ENCODE measurements at regions not wholly inside any gene's neighbourhood (a gene's known extent, or its start where the extent isn't known, plus 50 kb on each side); places are given as distances from the start of the nearest gene placed in this dataset.
"Not testable (repeated sequence)": the region's sequence is repeated elsewhere in the genome, so short reads cannot be mapped to it uniquely, and the experiment has no call there.

DNA sequence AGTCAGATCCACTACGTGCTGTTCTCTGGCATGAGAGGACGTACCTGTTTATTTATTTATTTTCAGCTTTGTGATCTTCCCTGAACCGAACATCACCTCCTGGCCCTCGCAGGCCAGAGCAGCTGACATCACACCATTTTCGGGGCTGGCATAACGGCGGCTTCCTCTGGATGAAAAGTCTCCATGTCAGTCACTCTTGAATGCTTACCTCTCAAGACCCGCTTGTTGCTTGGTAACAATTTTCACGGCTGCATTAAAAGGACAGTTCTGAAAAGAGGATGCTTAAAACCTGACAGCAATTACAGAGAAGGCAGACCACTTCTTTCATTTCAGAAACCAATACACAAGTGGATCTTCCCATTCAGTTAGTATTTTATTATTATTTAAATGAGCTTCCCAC lies 159.8 kb upstream of the CDH4 start:
- DNase-seq = no peak

DNA sequence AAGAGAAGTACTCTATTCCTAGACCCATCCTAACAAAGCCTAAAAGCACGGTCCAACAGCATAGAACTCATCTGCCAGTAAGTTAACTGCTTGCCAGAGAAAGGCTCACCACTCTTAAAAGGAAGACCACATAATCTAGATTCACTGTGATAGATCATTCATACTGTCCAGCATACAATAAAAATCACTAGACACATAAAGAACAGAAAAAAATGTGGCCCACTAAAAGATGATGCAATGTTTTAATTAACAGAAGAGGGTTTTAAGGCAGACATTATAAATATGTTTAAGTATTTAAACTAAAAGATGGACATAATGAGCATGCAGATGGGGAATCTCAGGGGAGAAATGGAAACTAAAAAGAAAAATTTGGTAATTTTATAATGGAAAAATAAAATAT lies 157.5 kb upstream of the CDH4 start:
- no peak for DNase-seq

DNA sequence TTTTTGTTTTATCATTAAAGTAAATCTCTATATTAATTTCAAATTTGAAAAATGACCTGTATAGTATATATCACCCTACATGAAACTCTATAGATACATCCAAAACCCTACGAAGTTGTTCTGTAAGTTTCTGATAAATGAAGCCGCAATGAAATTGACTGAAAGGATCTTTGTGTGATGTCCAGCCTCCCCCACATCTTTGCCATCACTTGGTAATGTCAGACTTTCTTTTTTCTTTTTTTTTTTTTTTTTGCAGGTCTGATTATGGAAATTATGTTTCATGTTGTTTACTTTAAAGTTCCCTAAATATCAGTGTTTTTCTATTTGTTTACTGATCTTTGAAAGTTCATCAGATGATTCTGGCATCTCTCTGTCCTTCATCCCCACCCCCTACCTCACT lies 155.6 kb upstream of the CDH4 start:
- no peak for DNase-seq

DNA sequence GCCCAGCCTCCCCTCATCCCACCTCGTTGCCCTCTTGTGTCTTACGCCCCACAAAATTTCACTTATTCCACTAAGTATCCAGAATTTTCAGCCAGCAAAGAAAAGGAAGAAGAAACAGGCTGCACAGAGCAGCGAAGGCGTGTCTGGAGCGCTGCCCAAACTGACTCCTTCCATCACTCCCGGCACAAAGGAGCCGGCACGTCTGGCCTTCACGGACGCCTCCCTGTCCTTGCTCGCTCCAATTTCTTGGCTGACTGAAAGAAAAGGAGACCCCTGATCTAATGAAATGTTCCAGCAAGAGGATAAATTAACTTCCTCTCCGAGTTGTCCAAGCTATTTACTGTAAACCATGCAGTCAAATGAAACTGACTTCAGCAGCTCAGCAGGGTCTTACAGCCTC lies 152.3 kb upstream of the CDH4 start:
- DNase-seq = peak; percentile 11

DNA sequence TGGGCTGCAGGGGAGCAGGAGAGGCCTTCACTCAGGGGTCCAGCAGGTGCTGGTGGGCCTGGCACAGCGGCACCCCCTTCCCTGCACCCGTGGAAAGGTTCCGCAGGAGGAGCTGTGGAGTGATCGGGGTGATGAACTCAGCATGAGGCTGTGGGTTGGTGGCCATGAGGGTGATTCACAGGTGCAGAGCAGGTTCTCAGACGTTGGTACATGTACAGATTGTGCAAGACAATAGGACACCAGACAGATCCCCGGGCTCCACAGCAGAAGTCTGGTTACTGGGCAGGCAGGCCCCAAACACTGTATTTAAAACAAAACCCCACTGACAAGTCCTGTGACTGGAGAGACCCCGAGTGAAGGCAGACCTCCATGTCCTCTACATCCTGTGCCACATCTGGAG lies 151.6 kb upstream of the CDH4 start:
- no peak for DNase-seq

DNA sequence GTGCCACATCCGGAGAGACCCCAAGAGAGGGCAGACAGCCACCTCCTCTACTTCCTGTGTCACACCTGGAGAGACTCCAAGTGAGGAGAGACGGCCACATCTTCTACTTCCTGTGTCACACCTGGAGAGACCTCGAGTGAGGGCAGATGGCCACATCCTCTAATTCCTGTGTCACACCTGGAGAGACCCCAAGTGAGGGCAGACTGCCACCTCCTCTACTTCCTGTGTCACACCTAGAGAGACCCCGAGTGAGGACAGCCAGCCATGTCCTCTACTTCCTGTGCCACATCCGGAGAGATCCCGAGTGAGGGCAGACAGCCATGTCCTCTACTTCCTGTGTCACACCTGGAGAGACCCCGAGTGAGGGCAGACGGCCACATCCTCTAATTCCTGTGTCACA lies 150.7 kb upstream of the CDH4 start:
- DNase-seq = not testable (repeated sequence)

DNA sequence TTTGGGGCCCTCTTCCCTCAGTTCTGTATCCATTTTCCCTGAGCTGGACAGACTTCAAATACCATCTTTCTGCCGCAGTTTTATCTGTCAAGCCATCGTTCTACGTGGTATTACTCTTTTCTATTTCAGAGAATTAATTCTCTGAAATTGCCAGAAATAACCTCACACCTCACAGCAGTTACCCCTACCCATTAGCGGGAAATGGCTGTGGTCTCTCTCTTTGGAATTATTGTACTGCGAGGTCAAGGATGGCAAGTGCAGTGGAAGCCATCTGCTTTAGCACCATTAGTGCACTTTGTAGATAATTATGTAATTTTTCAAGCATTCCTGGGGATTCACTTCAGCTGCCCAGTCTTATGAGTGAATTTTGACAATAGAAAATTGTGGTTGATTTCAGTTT lies 147.8 kb upstream of the CDH4 start:
- no peak for DNase-seq

DNA sequence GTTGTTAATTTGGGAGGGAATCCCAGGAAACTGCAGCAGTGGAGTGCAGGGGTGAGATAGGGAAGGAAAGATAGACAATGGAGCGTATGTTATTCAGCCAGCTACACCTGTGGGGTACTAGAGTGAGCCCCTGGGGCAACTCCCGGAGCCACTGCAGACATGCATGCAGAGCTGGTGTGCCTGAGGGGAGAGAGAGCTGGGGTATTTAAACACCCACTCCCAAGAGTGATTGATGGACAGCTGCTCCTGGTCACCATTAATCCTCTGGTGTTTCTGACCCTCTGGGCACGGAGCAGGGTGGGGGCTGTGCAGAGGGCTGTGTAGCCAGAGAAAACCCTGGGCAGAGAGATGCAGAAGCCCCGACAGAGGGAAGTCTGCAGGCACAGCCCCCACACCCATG lies 146.7 kb upstream of the CDH4 start:
- DNase-seq = no peak

DNA sequence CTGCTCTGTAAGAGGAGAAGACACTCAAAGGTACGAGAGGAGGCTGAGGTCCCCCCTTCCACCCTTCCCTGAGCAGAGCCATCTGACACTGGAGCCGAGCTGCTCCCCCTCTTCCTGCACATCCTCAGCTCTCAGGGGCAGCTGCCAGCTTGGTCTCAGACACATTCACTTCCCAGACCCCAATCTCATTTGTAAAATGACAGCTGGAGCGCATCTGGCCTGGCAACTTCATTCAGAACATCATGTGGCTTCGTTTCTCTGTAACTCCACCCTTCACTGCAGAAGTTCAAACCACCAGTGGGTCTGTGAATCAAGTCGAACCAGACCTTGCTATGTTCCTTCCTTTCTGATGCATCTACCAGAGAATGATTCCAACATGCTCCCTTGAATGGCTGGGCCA lies 145.6 kb upstream of the CDH4 start:
- no peak for DNase-seq

DNA sequence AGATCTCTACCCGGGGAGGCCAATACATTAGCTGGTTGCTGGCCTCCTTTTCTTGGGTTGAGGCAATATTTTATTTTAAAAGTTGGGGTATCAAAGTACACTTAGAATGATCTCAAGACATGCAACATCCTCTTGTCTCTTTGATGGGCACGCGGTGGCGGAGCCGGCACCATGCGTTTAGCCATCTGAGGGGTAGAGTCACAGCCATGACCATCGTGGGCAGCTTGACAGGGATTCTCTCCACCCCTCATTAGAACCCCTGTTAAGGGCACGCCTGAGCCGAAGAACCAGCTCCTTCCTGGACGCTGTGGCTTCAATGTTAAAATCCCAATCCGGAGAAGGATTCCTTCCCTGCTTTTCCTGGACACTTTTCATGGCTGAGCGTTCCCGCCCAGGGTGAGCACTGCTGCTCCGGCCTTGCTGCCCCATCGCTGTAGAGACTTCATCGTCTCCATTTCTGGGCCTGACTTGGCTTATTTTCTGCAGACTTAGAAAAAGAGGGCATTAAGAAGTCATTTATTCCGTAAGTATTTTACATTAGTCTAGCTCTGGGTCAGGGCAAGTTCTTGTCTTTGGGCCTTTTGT lies 142.7 kb upstream of the CDH4 start:
- no peak for DNase-seq

DNA sequence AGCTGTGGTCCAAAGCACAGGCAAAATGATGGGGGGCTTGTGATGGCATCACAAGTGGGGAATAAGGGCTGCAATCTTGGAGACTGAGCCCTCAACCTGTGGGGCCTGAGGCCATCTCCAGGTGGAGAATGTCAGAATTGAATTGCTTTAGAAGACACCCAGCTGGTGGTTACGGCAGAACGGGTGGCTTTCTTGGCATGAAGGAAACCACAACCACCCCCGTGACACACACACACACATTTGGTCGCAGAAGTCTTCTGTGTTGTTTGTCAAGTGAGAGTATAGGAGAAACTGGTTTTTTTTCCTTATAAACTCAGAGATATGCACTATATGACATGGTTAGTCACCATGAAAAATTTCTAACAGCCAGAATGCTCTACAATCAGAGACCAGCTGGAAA lies 139.5 kb upstream of the CDH4 start:
- no peak for DNase-seq

DNA sequence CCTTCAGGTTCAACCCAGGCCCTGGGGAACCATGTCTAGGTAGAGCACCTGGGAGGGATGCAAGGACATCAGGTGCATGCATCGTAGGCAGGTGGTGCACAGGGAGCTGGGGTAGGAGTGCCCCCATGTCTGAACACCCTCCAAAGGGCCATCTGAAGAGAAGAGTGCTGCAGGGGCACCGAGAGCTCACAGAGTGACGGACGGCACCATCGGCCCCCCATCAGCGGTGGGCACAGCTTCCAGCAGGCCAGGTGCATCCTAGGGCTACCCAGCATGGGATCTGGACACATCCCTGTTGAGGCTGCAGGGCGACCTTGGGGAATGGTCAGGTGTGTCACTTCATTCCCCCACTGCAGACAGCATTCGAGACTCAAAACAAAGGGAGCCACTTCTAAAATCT lies 138.3 kb upstream of the CDH4 start:
- no peak for DNase-seq

DNA sequence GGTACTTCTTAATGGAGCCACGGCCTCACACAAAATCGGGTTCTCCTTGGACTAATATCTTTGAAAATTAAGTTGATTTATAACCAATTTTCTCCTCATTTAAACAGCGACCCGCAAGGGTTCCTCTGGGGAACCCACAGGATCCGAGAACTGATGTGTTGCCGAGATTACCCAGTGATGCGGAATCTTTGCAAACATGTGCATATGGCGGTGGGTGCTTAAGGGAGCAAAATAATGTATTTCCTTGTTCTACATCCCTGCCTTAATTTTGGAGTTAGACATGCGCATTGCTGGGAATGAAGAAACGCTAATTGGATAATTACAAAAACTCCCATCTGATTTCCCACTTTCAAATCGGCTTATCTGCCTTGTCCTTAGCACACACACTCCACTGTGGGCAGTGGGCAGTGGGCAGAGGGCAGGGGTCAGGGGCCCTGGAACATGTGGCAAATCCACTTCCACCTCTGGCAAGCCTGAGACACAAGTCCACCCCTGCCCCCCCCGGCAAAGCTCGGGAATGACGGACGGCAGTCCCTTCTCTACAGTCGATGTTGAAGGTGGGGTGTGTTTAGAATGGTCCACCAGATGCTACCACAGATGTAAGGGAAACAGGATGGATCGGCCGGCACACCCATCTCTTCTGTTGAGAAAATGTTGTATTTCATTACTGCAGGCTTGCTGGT lies 137.4 kb upstream of the CDH4 start:
- no peak for DNase-seq

DNA sequence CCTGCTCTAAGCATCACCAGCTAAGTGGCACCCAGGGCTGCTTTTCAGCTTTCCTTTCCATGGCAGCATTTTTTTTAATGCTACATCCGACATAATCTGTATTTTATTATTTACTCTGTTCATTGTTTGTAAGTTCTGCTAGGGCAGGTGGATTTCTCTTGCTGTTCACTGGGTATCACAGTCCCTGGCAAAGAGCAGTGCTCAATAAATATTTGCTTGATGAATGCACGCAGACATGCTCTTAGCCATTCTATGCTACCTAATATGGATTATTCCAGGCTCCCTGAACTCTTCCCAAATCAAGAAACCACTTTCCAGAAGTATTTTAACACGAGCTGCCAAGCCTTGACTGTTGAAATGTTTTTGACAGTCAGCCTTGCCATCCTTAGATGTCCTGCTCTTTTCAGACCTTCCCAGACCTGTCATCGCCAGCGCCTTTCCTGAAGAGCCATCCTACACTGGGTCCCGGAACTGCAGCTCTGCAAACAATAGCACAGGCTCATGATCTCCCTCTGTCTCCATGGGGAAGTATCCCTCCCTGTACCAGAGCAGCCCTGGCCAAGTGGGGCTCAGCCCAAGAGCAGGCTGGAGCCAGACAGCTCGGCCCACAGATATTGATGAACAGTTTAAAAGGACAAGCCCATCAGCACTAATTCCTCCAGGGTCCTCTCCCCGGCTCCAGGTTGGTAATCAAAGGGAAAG lies 136.5 kb upstream of the CDH4 start:
- no peak for DNase-seq

DNA sequence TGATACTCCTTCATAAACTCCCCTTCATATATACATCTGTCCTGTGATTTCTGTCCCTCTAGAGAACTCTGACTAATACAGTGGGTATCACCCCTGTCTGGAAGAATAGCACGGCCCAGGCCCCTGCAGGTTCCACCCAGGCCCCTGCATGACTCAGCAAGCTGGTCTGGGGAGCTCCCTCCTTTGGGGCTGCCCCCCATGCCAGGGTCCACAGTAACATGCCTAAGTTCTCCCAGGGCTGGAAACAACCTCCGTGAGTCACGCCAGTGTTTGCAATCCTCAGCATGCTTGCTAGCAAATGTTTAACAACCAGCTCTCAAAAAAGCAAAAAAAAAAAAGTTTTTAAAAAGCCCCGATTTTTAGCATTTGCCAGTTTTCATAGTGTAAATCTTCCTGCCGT lies 134.3 kb upstream of the CDH4 start:
- DNase-seq = no peak

DNA sequence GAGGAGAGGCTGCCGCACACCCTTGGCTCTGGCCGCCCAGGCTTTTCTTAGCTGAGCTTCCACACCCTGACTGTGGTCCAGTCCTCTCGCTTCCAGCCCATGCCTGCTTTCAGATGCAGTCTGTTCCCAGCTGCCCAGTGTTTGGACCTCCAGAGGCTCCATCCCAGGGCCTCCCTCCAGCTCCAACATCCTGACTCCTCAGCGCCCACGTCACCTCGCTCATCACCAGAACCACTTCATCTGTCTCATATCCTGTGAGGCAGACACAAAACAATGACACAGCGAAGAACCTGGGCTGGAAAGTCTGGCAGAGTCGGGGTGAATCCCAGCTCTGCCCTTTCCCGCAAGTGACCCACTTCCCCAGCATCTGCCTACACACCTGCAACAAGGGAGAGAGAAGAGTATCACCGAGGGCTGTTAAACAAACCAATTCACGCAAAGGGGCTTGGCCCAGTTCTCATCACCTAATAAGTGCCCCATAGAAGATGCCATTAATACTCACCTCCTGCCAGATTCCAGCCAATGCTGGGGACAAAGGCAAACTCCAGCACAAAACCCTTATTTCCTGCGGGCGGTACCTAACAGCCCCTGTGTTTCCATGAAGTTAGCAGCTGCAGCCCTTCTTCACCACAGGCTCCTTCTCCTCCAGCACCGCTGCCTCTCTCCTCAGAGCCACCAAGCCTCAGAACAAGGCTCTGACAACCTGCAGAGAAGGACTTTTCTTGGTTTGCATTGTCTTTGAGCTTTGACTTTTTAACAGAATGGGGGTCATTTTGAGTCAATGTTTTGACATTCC lies 133.4 kb upstream of the CDH4 start:
- DNase-seq = no peak

DNA sequence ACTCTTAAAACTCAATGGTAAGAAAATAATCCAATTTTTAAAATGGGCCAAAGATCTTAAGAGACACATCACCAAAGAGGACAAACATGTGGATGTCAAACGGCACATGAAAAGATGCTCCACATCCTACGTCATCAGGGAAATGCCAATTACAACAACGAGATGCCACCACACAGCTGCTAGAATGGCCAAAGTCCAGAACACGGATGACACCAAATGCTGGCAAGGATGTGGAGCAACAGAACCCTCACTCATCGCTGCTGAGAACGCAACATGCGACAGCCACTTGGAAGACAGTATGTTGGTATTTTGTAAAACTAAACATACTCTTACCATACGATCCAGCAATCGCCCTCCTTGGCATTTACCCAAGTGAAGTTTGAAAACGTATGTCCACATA lies 132.8 kb upstream of the CDH4 start:
- DNase-seq = no peak

DNA sequence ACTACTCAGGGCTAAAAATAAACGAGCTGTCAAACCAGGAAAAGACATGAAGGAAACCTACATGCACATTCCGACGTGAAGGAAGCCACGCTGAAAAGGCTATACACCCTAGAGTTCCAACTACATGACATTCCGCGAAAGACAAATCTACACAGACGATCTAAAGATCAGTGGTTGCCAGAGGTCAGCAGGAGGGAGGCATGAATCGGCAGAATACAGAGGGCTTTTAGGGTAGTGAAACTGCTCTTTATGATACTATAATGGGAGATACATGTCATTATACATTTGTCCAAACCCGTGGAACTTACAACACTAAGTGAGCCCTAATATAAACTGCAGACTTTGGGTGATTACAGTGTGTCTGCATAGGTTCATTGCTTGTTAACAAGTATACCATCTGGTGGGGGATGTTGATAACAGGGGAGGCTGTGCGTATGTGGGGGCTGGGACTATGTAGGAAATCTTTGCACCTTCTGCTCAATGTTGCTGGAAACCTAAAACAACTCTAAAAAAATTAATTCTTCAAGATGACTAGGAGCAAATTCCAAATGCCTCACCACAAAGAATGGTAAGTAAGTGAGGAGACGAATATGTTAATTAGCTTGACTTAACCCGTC lies 132.2 kb upstream of the CDH4 start:
- no peak for DNase-seq

DNA sequence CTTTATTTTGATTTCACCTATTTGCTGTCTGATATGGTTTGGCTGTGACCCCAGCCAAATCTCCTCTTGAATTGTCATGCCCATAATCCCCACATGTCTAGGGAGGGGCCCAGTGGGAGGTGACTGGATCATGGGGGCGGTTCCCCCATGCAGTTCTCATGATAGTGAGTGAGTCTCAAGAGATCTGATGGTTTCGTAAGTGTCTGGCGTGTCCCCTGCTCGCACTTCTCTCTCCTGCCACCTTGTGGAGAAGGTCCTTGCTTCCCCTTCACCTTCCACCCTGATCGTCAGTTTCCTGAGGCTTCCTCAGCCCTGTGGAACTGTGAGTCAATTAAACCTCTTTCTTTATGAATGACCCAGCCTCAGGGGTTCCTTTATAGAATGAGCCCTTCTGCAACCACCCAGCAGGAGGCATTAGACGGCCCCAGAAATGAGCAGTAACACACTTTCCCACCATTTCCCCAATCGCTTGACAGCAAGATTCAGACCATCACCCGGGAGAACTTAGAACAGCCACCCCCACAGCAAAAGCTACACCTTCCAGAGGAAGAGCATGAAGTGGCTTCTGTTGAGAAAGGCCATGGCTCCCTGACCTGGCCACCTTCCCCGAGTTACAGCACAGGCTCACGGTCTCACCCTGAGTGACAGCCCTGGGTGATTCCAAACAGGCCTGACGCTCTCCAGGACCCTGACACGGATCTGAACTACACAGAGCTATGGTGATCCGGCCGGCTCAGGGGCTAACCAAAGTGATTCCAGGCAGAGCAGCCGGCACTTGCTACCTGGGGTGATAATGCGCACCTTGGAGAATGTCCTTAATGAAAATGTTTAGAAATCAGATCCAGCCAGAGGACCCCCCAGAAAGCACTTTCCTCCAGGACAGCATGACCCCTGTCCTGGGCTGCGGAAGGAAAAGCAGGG lies 131.2 kb upstream of the CDH4 start:
- DNase-seq = no peak

DNA sequence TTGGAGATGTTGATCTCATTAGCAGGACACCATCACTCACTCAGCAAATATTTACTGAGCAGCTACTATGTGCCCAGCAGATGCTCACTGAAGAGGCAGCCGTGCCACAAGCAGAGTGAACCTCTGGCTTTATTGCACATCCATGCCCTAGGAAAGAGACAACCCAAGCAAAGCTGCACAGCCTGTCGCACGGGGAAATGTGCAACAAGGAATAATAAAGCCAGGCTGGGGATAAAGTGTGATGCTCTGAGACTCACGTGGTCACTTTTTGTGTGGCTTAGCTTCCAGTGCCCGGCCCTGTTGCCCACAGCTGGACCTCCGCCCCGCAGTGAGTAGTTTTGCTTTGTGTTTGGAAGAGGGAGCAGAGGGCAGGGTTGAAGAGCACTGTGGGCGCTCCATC lies 130.4 kb upstream of the CDH4 start:
- DNase-seq = no peak

DNA sequence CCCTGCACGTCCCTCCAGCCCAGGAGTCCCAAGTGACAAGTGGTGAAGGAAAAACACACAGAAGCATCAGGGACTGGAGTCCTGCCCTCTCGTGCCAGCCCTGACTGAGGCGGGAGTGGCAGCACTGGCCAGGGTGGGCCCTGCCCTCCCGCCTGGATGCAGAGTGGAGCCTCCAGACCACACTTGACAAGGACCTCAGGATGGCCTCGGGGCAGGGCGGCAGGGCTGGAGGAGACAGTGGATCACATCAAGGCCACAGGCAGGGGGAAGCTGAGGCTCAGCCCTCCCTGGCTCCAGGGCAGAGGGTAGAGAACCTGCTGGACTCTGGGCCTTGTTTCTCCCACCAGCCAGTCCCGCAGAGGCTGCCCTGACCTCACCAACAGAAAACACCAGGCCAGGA lies 128.8 kb upstream of the CDH4 start:
- DNase-seq = no peak
